HCT116 (cell line): ENCODE measurements at regions not wholly inside any gene's neighbourhood (a gene's known extent, or its start where the extent isn't known, plus 50 kb on each side); places are given as distances from the start of the nearest gene placed in this dataset.

Source experiments
- ATAC-seq: fragments of 200-7000 bp; cut with Tn5 transposase; 2 replicates; pipeline ENCODE4 v1.9.1; 2020; ENCODE audit warnings: mild to moderate bottlenecking, moderate library complexity
- BruUV-seq: library from RNA; stranded (reverse); fragments of 400-500 nt; replicated peaks from 2 replicates; lab custom pipeline; 2021; lab: Mats Ljungman, UMichigan
- CTCF ChIA-PET: fragments of 300-600 bp; sonication (Branson Sonifier 250); formaldehyde crosslinking; loops from one replicate; lab custom pipeline; 2021; ENCODE audit warnings: antibody characterized with exemption; lab: Charles Lee
- POLR2A ChIA-PET: fragments of 300-600, 350-600 bp; sonication (Branson Sonifier 250); formaldehyde crosslinking; loops from one replicate; lab custom pipeline; 2021; ENCODE audit warnings: antibody characterized with exemption; lab: Charles Lee
- RAD21 ChIA-PET, 2 experiments: fragments of 300-600 bp; sonication (Branson Sonifier 250); formaldehyde crosslinking; loops; one replicate each; lab custom pipeline; 2023; ENCODE audit warnings: low total read pairs in 2 of 2; ENCODE audit not compliant: uncharacterized antibody in 2 of 2, unreplicated experiment in 2 of 2, low non-redundant PET in 1 of 2; lab: Charles Lee
- DNase-seq: peaks from one replicate; pipeline ENCODE4 v3.0.0-alpha.2; 2010; ENCODE audit warnings: low read depth, low spot score
- H2AFZ ChIP-seq: fragments of 200-600 bp; shearing (Covaris generic), sonication (generic); 2 replicates; pipeline ENCODE4 v1.6.1; 2017; ENCODE audit warnings: low read depth, mixed run types, mixed read lengths, antibody characterized with exemption, low read length; ENCODE audit not compliant: poor library complexity, severe bottlenecking
- H3K27ac ChIP-seq: 2 replicates; pipeline ENCODE4 v1.5.1; 2012; ENCODE audit warnings: low read depth, low read length
- H3K27me3 ChIP-seq: fragments of 200-600 bp; sonication (generic); 2 replicates; pipeline ENCODE4 v1.6.1; 2016; ENCODE audit warnings: mixed run types, low read length, mixed read lengths; ENCODE audit not compliant: insufficient read depth
- H3K36me3 ChIP-seq, 2 experiments: fragments of 200-500 bp in 1 of 2; fragments of 200-600 bp in 1 of 2; sonication (Bioruptor generic) in 1 of 2; sonication (generic) in 1 of 2; 2 replicates each; pipeline versions ENCODE4 v1.5.1 to v1.6.1; 2014 to 2016; ENCODE audit warnings: low read length in 2 of 2, inconsistent platforms in 1 of 2, mixed read lengths in 1 of 2, mixed run types in 1 of 2; ENCODE audit not compliant: insufficient read depth in 2 of 2, control insufficient read depth in 1 of 2
- H3K4me1 ChIP-seq, 2 experiments: fragments of 200-600 bp in 1 of 2; sonication (generic) in 1 of 2; 2 replicates each; pipeline versions ENCODE4 v1.5.1 to v1.6.1; 2012 to 2017; ENCODE audit warnings: low read length in 2 of 2, inconsistent platforms in 1 of 2, mild to moderate bottlenecking in 1 of 2, mixed read lengths in 1 of 2, mixed run types in 1 of 2, moderate library complexity in 1 of 2; ENCODE audit not compliant: insufficient read depth in 2 of 2, control insufficient read depth in 1 of 2
- H3K4me2 ChIP-seq: fragments of 200-600 bp; sonication (generic); 2 replicates; pipeline ENCODE4 v1.6.1; 2017; ENCODE audit warnings: mixed run types, low read length, mixed read lengths
- H3K4me3 ChIP-seq, 2 experiments: fragments of 200-600 bp in 1 of 2; sonication (generic) in 1 of 2; replicated peaks in 1 of 2; 2 replicates each; pipeline ENCODE4 v1.5.1; 2011 to 2016; ENCODE audit warnings: low read length in 2 of 2, control low read depth in 1 of 2, low read depth in 1 of 2, mild to moderate bottlenecking in 1 of 2, mixed read lengths in 1 of 2, mixed run types in 1 of 2
- H3K79me2 ChIP-seq: fragments of 200-600 bp; sonication (generic); 2 replicates; pipeline ENCODE4 v1.6.1; 2017; ENCODE audit warnings: mild to moderate bottlenecking, mixed run types, low read length, moderate library complexity, mixed read lengths; ENCODE audit not compliant: insufficient read depth
- H3K9ac ChIP-seq: fragments of 200-600 bp; sonication (generic); 2 replicates; pipeline ENCODE4 v1.6.1; 2016; ENCODE audit warnings: low read length, mixed read lengths
- H3K9me2 ChIP-seq: fragments of 200-600 bp; sonication (generic), shearing (Covaris generic); 2 replicates; pipeline ENCODE4 v1.6.1; 2017; ENCODE audit warnings: mixed run types, mild to moderate bottlenecking, moderate library complexity; ENCODE audit not compliant: insufficient read depth
- H3K9me3 ChIP-seq, 2 experiments: fragments of 200-500 bp in 1 of 2; fragments of 200-600 bp in 1 of 2; sonication (Bioruptor generic) in 1 of 2; sonication (generic) in 1 of 2; 2 replicates each; pipeline ENCODE4 v1.6.1; 2014 to 2017; ENCODE audit warnings: low read length in 2 of 2, mixed read lengths in 2 of 2, inconsistent platforms in 1 of 2, low read depth in 1 of 2, mild to moderate bottlenecking in 1 of 2, mixed run types in 1 of 2, moderate library complexity in 1 of 2; ENCODE audit not compliant: control insufficient read depth in 1 of 2, insufficient read depth in 1 of 2
- H4K20me1 ChIP-seq: fragments of 200-600 bp; sonication (generic), shearing (Covaris generic); 2 replicates; pipeline ENCODE4 v1.6.1; 2017; ENCODE audit warnings: mixed run types, mild to moderate bottlenecking, moderate library complexity; ENCODE audit not compliant: insufficient read depth
- CBX3 ChIP-seq: IDR thresholded peaks from 2 replicates; pipeline ENCODE4 v1.6.1; 2012; ENCODE audit warnings: low read depth
- EGR1 ChIP-seq: IDR thresholded peaks from 2 replicates; pipeline ENCODE4 v1.6.1; 2012; ENCODE audit warnings: low read depth
- EZH2phosphoT487 ChIP-seq: fragments of 200-600 bp; IDR thresholded peaks from 2 replicates; pipeline ENCODE4 v1.6.1; 2018; ENCODE audit warnings: antibody characterized with exemption, borderline replicate concordance
- JUND ChIP-seq: IDR thresholded peaks from 2 replicates; pipeline ENCODE4 v1.6.1; 2012
- POLR2A ChIP-seq: IDR thresholded peaks from 2 replicates; pipeline ENCODE4 v1.7.0; 2011; ENCODE audit warnings: borderline replicate concordance; ENCODE audit not compliant: insufficient read depth, insufficient read length; ENCODE audit errors: extremely low read depth
- POLR2AphosphoS5 ChIP-seq: IDR thresholded peaks from 2 replicates; pipeline ENCODE4 v1.6.1; 2011; ENCODE audit warnings: mild to moderate bottlenecking, low read depth, low read length, moderate library complexity
- RAD21 ChIP-seq: IDR thresholded peaks from 2 replicates; pipeline ENCODE4 v1.6.1; 2012; ENCODE audit warnings: low read depth, mild to moderate bottlenecking
- SRF ChIP-seq: IDR thresholded peaks from 2 replicates; pipeline ENCODE4 v1.6.1; 2012; ENCODE audit warnings: low read depth
- YY1 ChIP-seq: IDR thresholded peaks from 2 replicates; pipeline ENCODE4 v1.6.1; 2011; ENCODE audit warnings: low read length, low read depth, moderate library complexity, mild to moderate bottlenecking; ENCODE audit not compliant: insufficient replicate concordance; ENCODE audit errors: extremely low read depth
- ZFX ChIP-seq: fragments of 450-650 bp; IDR thresholded peaks from 2 replicates; pipeline ENCODE4 v1.6.1; 2017
- ZNF274 ChIP-seq: fragments of 200-500 bp; sonication (Bioruptor generic); IDR thresholded peaks from 2 replicates; pipeline ENCODE4 v1.6.1; 2014; ENCODE audit warnings: mild to moderate bottlenecking, low read depth, low read length, inconsistent platforms
- intact Hi-C: fragments of 100-400 bp; cut with micrococcal nuclease; formaldehyde crosslinking; loops from 2 replicates; pipeline ENCODE4 v1.10.0; 2022
- TF ChIP-seq, protein P1 (sequence below): IDR thresholded peaks from 2 replicates; pipeline ENCODE4 v1.6.1; 2011; ENCODE audit warnings: mild to moderate bottlenecking, low read length, moderate library complexity; ENCODE audit not compliant: insufficient replicate concordance; ENCODE audit errors: extremely low read depth
- TF ChIP-seq, protein P2 (sequence below): IDR thresholded peaks from 2 replicates; pipeline ENCODE4 v1.6.1; 2012
- TF ChIP-seq, protein P3 (sequence below), 3 experiments: fragments of 200-600 bp in 1 of 3; sonication (generic) in 1 of 3; IDR thresholded peaks in 2 of 3; conservative IDR thresholded peaks in 1 of 3; 2 replicates each; pipeline ENCODE4 v1.5.1; 2012 to 2017; ENCODE audit warnings: low read depth in 2 of 3, low read length in 2 of 3, antibody characterized with exemption in 1 of 3, borderline replicate concordance in 1 of 3, control low read depth in 1 of 3, mild to moderate bottlenecking in 1 of 3, mixed read lengths in 1 of 3, mixed run types in 1 of 3, moderate library complexity in 1 of 3; ENCODE audit not compliant: insufficient read depth in 1 of 3

DNA sequence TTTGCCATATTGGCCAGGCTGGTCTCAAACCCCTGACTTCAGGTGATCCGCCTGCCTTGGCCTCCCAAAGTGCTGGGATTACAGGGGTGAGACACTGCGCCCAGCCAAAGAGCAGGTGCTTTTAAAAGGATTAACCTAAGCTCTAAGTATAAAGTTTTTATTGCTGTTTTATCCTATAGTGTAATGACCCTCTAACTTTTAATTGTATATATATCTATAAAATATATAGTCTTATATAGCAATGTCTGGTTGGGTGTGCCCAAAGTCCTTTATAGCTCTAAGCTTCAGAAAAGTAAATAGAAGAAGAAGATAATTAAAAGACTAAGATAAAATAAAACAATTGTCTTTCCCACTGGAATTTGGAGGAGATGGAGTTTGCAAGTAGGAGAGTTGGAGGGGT, 73.8 kb upstream of the ATP5PO start (continued):
- TF ChIP-seq POLR2A (no peak), CBX3 (no peak)
- TF ChIP-seq, protein P1, sequence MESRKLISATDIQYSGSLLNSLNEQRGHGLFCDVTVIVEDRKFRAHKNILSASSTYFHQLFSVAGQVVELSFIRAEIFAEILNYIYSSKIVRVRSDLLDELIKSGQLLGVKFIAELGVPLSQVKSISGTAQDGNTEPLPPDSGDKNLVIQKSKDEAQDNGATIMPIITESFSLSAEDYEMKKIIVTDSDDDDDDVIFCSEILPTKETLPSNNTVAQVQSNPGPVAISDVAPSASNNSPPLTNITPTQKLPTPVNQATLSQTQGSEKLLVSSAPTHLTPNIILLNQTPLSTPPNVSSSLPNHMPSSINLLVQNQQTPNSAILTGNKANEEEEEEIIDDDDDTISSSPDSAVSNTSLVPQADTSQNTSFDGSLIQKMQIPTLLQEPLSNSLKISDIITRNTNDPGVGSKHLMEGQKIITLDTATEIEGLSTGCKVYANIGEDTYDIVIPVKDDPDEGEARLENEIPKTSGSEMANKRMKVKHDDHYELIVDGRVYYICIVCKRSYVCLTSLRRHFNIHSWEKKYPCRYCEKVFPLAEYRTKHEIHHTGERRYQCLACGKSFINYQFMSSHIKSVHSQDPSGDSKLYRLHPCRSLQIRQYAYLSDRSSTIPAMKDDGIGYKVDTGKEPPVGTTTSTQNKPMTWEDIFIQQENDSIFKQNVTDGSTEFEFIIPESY = no peak

DNA sequence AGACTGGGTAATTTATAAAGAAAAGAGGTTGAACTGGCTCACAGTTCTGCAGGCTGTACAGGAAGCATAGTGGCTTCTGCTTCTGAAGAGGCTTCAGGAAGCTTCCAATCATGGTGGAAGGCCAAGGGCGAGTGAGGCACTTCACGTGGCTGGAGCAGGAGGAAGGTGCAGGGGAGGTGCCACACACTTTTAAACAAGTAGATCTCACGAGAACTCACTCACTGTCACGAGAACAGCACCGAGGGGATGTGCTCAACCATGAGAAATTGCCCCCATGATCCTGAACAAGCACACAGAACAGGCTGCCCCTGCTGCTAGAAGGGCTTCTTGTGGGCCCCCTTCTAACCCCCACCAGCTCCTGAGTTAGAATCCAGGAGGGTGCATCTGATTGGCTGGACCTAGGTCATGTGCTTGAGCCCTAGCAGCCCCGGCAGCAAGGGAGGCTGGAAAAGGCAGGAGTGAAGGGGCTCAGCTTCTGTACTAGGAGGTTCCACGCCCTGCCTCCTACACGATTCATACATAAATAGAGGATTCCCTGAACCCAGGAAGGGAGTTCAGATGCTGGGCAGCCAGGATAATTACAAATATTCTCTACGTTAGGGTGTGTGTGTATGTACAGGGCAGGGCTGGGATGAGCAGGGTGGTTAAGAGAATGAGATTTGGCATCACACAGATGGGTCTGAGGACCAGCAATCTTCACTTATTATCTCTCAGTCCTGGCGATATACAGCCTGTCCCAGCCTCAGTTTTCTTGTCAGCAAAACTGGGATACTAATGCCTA, 72.8 kb upstream of the ATP5PO start:
- H2AFZ ChIP-seq = no peak overlapping the region
- TF ChIP-seq POLR2A (no peak), YY1 (no peak), JUND (no peak), EGR1 (no peak), SRF (no peak), POLR2AphosphoS5 (no peak), CBX3 (no peak), EZH2phosphoT487 (no peak), ZFX (no peak), ZNF274 (no peak), RAD21 (no peak)
- TF ChIP-seq, protein P2, sequence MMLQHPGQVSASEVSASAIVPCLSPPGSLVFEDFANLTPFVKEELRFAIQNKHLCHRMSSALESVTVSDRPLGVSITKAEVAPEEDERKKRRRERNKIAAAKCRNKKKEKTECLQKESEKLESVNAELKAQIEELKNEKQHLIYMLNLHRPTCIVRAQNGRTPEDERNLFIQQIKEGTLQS = no peak
- TF ChIP-seq, protein P3, sequence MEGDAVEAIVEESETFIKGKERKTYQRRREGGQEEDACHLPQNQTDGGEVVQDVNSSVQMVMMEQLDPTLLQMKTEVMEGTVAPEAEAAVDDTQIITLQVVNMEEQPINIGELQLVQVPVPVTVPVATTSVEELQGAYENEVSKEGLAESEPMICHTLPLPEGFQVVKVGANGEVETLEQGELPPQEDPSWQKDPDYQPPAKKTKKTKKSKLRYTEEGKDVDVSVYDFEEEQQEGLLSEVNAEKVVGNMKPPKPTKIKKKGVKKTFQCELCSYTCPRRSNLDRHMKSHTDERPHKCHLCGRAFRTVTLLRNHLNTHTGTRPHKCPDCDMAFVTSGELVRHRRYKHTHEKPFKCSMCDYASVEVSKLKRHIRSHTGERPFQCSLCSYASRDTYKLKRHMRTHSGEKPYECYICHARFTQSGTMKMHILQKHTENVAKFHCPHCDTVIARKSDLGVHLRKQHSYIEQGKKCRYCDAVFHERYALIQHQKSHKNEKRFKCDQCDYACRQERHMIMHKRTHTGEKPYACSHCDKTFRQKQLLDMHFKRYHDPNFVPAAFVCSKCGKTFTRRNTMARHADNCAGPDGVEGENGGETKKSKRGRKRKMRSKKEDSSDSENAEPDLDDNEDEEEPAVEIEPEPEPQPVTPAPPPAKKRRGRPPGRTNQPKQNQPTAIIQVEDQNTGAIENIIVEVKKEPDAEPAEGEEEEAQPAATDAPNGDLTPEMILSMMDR (IDR thresholded peaks at IDR 0.05 in 2 of 3, conservative IDR thresholded peaks at IDR 0.05 in 1 of 3; ENCODE audit: borderline replicate concordance in 1 of 3, insufficient read depth in 1 of 3, low read depth in 2 of 3, low read length in 2 of 3) = no peak
- TF ChIP-seq, protein P1 = no peak

More for the DNA sequence above, 72.8 kb upstream of the ATP5PO start:
- Histone ChIP-seq H3K4me1 (no peaks in the 10 kb centered on the region; a peak in 1 of 4 replicates), H3K4me2 (no peak overlapping the region), H3K9me2 (no peaks in the 10 kb centered on the region), H3K27me3 (no peaks in the 10 kb centered on the region), H4K20me1 (no peaks in the 10 kb centered on the region), H3K9ac (no peak overlapping the region), H3K36me3 (no peaks in the 10 kb centered on the region), H3K27ac (no peak overlapping the region), H3K79me2 (no peaks in the 10 kb centered on the region), H3K9me3 (no peaks in the 10 kb centered on the region), H3K4me3 (no peak overlapping the region)
- ChIA-PET CTCF (no interaction called here), POLR2A (no interaction called here), RAD21 (no interaction called here)
- no peak for DNase-seq
- no TSS peak for BruUV-seq
- intact Hi-C loops = no loop called here
- ATAC-seq = no peak
